HUDEP-2 (cell line): ENCODE measurements at regions not wholly inside any gene's neighbourhood (a gene's known extent, or its start where the extent isn't known, plus 50 kb on each side); places are given as distances from the start of the nearest gene placed in this dataset.

ENCODE experiments used
- DNase-seq, 76 experiments: peaks; one replicate each; lab custom pipeline; 2025; ENCODE audit not compliant: unreplicated experiment in 76 of 76; lab: John Stamatoyannopoulos, UW

DNA sequence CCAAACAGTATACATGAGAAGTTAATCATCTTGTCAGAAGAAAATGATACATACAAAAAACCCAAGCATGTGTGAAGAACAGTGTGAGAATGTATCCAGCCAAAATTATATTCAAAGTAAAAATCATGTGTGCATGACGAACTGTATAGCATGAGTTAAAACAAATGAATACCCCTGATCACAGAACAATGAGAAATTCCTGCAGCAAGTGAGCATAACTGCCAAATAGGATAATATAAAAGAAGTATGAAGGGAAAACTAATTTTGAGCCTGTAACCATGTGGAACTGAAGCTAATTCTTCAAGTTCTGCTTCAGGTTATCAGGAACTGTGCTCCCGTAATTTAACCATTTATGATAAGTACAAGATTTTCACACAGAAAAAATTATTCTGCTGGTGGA is 56.5 kb upstream of the AMN1 start:
- no peak for DNase-seq

DNA sequence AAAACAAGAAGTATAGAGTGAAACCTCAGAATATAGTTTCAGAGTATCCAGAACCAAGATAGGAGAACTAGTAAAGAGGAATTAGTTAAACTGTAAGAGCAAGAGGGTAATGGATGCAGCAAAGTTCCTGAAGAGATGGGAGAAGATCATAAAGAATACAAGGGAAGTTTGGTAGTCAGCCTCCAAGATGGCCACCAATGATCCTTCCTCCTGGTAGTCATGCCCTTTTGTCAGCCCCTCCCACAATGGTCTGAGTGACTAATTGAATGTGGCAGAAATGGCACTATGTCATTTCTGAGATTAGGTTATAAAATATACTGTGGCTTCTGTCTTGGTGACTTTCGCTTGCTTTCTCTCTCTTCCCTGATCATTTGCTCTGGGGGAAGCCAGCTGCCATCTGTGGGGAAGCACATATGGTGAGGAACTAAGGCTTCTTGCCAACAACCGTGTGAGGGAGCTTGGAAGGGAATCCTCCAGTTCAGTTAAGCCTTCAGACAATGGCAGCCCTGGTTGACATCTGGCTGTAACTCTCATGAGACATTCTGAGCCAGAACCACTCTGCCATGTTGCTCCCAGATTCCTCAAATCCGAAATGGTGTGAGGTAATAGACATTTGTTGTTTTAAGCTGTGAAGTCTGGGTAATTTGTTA is 55.3 kb upstream of the AMN1 start:
- no peak for DNase-seq

DNA sequence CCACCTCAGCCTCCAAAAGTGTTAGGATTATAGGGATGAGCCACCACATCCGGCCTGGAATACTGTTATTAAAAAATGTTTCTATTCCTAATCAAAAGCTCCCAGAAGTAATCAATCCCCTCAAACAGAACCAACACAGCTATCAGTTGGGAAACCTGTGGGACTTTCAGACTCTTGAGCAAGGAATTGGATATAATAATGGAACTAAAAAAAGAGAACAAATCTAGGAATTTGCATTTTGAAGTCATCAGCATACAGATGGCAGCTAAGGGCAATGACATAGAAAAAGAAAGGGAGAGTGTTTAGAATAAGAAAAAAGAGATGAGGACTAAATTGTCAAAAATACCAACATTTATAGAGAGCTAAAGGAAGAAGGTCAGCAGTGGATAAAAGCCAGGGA is 54.7 kb upstream of the AMN1 start:
- no peak for DNase-seq

DNA sequence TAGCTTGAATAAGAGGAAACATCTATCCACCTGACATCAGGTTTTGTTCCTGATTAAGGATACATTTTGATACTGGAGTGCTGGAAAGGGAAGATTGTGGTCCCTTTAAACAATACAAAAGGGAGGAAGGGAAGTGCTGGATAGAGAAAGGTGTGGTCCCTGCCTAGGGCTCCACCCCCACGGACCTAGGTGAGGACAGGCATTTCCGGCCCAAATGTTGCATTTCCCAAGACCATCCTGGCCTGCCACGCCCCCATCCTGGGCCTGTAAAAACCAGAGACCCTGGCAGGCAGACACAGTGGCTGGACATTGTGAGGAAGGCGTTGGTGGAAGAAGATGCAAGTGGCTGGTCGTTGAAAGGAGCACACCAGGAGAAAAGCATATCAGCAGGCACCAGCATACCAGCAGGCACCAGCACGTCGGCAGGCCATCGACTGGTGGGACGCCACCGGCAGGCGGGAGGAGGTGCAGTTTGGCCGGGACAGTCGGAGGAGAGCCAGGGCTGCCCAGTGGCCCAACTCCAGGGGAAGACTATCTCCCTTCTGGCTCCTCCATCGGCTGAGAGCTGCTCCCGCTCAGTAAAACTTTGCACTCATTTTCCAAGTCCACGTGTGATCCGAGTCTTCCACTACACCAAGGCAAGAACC is 53.2 kb upstream of the AMN1 start:
- DNase-seq = no peak

DNA sequence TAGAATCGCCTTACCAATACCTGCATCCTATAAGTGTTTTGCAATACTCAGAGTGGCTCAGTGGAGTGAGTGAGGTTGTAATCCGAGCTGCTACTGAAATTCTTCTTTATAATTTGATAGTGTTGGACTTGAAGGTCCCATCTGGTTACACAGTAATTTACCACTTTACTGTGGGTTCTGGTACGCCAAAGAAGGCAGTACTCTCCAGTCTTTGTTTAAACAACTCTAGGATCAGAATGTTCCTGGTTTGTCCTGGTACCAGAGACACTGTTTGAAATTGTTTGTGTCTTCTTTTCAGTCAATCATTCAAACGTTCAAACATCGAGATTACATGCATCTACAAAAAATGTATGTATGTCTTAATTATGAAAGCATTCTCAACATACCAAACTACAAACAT is 51.3 kb upstream of the AMN1 start:
- no peak for DNase-seq

DNA sequence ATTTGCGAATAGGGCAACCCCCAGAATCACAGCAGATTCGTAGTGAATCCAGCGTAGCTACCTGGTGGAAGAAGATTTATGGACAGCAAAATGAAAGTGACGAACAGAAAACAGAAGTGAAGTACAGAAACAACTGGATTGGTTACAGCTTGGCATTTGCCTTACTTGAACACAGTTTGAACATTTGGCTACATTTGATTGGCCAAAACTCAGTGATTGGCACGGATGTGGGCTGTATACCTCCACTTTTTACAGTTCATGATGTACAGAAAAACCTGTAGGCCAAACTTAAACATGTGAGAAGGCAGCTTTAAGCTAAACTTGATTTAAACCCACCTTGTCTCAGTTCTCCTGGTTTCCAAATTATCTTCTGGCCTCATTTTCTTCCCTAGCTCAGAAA is 49.9 kb upstream of the AMN1 start:
- no peak for DNase-seq
